GM10248 (cell line): ENCODE measurements at regions not wholly inside any gene's neighbourhood (a gene's known extent, or its start where the extent isn't known, plus 50 kb on each side); places are given as distances from the start of the nearest gene placed in this dataset.
"Not testable (repeated sequence)": the region's sequence is repeated elsewhere in the genome, so short reads cannot be mapped to it uniquely, and the experiment has no call there.

Source experiments
- CTCF ChIA-PET: fragments of 300-600 bp; sonication (Branson Sonifier 250); formaldehyde crosslinking; extraction: SDS; loops from one replicate; lab custom pipeline; 2021; ENCODE audit warnings: antibody characterized with exemption; lab: Yijun Ruan, JAX
- POLR2A ChIA-PET: fragments of 350-650 bp; sonication (Branson Sonifier 250); formaldehyde crosslinking; extraction: SDS; loops from one replicate; lab custom pipeline; 2020; ENCODE audit warnings: antibody characterized with exemption; lab: Yijun Ruan, JAX
- DNase-seq: peaks from one replicate; pipeline ENCODE4 v3.0.0; 2012; ENCODE audit errors: extremely low spot score
- CTCF ChIP-seq: IDR thresholded peaks from 2 replicates; pipeline ENCODE4 v1.5.1; 2012; ENCODE audit warnings: mild to moderate bottlenecking, low read depth; ENCODE audit errors: extremely low read depth, missing control alignments, control extremely low read depth

GRCh38 chr2:167817908-167818307, 429.5 kb downstream of the STK39 start:
- no peak for TF ChIP-seq CTCF
- DNase-seq, result no peak
- POLR2A ChIA-PET, result no interaction called here
- CTCF ChIA-PET, result no interaction called here

GRCh38 chr2:167817422-167817821, 430.0 kb downstream of the STK39 start:
- no peak for DNase-seq
- TF ChIP-seq CTCF, result no peak
- CTCF ChIA-PET, result no interaction called here
- POLR2A ChIA-PET, result no interaction called here

- ChIA-PET CTCF (no interaction called here), POLR2A (no interaction called here)
- no peak for TF ChIP-seq CTCF
Observed at GRCh38 chr2:167816874-167817290, 430.5 kb downstream of the STK39 start.

GRCh38 chr2:167814881-167815718, 432.3 kb downstream of the STK39 start:
- no peak for TF ChIP-seq CTCF

More at GRCh38 chr2:167816874-167817290, 430.5 kb downstream of the STK39 start:
- DNase-seq, result no peak

GRCh38 chr2:167814482-167814880, 432.9 kb downstream of the STK39 start:
- DNase-seq, POLR2A ChIA-PET: not testable (repeated sequence)
- CTCF ChIA-PET, result interaction anchor here (4.6 kb wide), 1 partner anchor 7 kb away, joined by 16 read pairs; no protein-coding TSS in a partner anchor

More at GRCh38 chr2:167814881-167815718, 432.3 kb downstream of the STK39 start:
- POLR2A ChIA-PET, result no interaction called here
- DNase-seq, result no peak
- CTCF ChIA-PET, result no interaction called here

GRCh38 chr2:167809799-167810198, 437.6 kb downstream of the STK39 start:
- DNase-seq, POLR2A ChIA-PET: not testable (repeated sequence)
- CTCF ChIA-PET, result interaction anchor here (4.6 kb wide), 1 partner anchor 11 kb away, joined by 16 read pairs; no protein-coding TSS in a partner anchor

GRCh38 chr2:167803449-167803988, 443.9 kb downstream of the STK39 start:
- no peak for TF ChIP-seq CTCF
- POLR2A ChIA-PET, result no interaction called here
- CTCF ChIA-PET, result interaction anchor here (1.0 to 1.2 kb wide), 3 partner anchors 9 to 316 kb away, joined by 3 to 4 read pairs (median 3); no protein-coding TSS in a partner anchor
- DNase-seq, result no peak
